ENCODE measurements at regions not wholly inside any gene's neighbourhood (a gene's known extent, or its start where the extent isn't known, plus 50 kb on each side); places are given as distances from the start of the nearest gene placed in this dataset.

DNA sequence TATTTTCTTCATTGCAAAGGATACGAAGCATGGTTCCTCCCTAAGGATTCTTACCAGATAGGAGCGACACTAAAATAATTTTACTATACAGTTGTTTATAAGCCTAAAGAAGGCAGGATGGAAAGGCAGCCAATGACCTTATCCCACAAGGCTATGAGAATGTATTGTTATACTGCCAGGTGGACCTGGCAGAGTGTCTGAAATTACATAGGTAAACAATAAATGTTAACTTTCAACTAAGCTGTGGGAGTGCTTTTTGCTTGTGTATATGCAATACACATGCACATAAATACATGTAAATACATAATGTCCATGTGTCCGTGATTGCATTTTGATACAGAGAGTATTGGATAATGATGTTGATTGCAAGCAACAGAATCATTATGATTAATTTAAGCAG, 850.6 kb downstream of the CENPC start:
- no peak for DNase-seq (ENCODE audit: low read depth)

DNA sequence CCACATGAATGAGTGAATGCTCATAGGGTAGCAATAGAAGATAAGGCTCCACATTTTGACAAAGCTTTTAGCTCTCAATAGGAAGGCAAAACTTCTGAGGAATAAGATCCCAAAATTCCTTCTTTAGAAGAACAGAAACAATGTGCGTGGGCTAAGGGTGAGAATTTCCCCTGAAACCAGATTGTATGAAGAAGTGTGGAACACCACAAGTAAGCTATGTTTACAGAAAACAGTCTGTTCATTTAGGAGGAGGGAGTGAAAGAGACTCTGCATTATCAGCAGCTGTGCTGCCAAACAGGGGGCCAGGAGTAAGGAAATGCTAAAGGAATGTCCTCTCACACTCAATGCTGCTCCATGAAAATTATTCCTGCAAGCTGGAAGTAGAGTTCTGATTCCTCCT, 851.6 kb downstream of the CENPC start:
- no peak for DNase-seq (ENCODE audit: low read depth)

DNA sequence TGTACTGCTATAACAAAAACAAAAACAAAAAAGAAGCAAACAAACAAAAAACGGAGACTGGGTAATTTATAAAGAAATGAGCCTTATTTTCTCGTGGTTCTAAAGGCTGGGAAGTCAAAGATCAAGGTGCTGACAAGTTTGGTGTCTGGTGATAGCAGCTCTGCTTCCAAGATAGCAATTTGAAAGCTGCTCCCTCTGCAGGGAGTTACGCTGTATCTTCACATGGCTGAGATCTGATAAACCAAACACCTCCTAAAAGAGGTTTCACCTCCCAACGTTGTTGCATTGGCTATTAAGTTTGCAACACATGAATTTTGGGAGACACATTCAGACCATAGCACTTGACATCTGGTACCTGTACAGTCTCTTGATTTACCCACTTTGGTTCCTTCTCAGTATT, 854.2 kb downstream of the CENPC start:
- no peak for DNase-seq (ENCODE audit: low read depth)

DNA sequence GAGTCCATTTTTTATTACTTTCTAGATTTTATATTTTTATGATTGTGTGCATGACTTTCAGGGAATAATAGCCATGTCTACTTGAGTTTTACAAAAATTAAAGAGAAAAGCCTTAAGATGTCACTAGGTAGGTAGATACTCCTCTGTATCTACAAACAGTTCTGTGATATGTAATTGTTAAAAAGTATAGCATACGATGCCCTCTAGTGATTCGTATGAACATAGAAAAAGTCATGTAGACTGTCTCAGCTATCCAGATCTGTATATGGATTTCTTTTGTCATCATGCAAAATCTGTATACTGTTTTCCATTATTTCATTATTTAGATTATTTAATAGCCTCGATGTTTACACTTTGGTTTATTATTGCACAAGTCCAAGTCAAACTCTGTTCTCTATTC, 856.6 kb downstream of the CENPC start:
- DNase-seq (ENCODE audit: low read depth) = no peak

DNA sequence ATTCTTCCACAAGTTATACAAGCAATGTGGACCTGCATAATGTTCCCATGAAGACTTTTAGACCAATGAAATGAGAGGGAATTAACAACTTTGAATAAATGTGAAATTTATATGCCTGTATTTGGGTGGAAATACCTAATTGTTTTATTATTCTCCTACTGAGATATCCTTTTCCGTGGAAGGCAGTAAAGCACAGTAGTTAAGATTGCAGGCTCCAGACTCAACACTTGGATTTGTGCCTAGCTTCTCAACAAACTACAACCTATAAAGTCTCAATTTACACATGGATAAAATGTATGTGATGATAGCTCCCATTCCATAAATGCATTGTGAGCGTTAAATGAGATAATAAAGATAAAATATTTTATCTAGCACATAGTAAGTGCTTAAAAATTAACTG, 857.8 kb downstream of the CENPC start:
- DNase-seq (ENCODE audit: low read depth) = no peak

DNA sequence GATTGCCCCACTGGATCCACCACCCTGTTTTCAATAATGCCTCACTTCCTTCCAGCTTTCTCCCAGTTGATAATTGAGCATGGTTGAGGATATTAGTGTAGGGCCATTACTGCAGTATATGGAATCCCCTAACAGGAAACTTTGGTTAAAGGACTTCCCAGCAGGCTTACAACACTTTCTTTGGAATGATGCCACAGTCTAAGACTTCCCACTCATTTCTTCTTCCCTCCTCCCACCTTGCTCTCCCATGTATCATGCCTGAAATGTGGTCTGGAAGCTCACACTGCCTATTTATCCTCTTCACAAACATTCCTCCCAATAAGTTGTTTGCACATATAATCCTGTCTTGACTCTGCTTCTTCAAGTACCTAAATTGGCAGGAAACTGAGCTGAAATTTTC, 863.3 kb downstream of the CENPC start:
- DNase-seq (ENCODE audit: low read depth) = no peak

DNA sequence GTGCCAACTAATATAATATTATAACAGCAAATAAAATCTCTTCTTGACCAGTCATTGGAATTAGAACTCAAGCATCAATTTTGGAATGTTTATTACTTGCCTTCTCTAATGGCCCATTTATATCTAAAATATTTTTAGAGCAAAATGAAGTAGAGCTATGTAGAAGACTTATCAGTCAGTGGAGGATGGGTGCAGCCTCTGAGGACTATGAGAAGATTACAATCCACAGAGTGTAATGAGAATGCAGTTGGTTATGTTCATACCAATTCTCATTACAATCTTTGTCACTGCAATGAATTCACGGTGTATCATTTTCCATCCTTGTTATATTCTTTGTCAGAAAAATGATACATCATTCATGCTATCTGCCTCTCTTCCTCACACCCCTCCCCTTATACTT, 878.1 kb downstream of the CENPC start:
- DNase-seq (ENCODE audit: low read depth) = no peak

DNA sequence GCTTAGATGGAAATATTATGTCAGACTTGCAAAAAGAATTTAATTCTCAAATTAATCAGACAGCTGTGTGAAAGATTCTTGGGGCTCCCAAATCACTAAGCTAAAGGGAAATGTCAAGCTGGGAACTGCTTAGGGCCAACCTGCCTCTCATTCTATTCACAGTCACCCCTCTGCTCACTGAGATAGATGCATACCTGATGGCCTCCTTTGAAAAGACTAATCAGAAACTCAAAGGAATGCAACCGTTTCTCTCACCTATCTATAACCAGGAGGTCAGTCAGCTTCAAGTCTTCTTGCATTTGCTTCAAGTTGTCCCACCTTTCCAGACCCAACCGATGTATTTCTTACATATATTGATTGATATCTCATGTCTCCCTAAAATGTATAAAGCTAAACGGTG, 882.7 kb downstream of the CENPC start:
- DNase-seq (ENCODE audit: low read depth) = no peak

DNA sequence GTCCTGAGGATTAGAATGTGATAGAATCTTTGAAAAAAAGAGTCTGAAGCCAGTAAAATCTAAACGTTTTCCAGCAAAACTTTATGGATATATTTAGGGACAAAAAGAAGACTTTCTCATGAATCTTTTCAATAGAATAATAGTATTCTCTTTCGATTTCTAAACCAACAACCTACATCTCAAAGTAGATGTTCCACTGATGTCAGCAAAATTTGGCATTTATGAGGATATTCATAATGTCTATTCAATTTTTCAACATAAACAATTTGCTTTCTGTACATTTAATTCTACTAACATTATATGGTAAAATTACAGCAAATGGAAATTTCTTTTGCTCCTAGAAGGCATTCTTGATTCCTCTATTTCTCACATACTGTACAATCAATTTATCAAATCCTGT, 886.5 kb downstream of the CENPC start:
- DNase-seq (ENCODE audit: low read depth) = no peak

DNA sequence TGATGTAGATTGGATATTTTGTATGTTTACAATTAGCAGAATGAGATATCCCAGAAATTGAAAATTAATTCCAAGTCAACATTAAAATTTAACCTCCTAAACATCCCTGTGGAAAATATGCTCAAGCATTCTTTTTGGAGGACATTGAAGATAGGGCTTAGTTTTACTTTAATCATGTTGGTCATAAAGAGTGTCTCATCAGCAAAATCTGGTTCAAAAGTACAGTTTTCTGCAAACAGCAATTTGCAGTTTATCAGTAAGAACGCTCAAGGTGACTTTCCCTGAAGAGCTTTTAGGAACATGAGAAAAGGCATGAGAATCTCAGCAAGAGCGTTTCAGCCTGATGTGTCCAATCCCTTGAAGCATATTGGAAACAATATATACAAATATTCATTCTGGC, 889.8 kb downstream of the CENPC start:
- no peak for DNase-seq (ENCODE audit: low read depth)

DNA sequence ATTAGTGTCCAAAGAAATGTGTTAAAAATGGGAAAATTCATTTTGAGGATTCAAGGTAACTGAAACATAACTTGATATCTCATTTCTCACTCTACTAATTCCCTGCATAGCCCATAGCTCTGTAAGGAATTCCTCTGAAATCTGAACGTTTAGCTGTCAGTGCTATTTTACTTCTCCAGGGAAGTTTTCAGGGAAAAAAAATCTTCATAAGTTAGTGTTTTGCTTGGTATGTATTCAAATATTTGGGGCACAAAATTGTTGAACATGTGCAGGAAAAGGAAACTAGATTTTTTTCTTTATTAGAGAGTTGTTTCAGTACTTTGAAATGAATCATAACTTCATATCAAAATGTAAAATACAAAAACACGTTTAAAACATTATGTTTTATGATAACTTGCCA, 891.4 kb downstream of the CENPC start:
- DNase-seq (ENCODE audit: low read depth) = no peak

DNA sequence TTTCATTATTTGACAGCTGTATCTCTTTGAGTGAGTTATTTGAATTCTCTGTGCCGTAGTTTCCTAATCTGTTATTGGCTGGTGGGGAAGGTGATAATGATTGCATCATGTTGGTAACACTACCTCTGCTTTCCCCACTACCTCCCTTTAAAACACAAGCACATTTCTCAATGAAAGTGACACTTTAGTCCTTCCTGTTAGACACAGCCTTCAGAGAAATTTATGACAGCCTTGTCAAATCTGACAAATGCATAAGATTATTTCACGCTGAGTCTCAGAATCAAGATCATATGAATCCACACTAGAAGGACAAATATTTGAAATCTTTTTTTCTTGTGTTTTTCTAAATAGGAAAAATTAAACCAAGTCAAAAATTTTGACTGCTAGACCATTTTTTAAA, 896.1 kb downstream of the CENPC start:
- no peak for DNase-seq (ENCODE audit: low read depth)

DNA sequence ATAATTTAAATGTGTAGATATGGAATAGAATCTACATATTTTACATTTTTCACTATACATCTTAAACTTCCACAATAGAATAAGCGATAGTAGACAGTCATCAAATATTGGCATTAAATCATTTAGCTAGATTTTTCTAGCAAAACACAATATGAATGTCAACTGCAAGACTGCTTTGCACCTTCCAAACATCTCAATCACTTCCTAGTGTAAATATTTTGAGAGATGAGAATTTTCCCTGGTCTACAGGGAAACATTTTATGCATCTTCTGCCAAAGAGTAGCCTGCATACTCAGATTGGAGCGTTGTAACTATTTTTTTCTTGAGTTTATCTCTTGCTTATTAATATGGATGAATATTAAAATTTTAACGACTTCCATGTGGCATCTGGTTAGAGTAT, 897.4 kb downstream of the CENPC start:
- DNase-seq (ENCODE audit: low read depth) = no peak

DNA sequence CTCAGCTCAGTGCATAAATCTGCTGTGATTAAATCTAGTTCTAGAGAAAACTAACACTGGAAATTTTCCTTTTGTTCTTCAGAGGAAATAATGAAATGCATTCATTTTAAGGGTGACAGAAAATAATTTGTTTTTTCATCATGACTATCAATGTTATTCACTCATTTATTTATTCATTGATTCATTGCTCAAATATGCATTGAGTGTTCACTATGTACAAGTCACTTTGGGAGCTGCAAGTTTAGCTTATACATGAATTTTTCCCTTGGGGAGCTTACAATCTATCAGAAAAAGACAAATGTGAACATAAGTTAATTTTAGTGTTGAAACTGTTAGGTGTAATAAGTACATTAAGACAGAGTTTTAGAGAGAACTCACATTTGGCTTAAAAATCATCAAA, 897.8 kb downstream of the CENPC start:
- DNase-seq (ENCODE audit: low read depth) = no peak

DNA sequence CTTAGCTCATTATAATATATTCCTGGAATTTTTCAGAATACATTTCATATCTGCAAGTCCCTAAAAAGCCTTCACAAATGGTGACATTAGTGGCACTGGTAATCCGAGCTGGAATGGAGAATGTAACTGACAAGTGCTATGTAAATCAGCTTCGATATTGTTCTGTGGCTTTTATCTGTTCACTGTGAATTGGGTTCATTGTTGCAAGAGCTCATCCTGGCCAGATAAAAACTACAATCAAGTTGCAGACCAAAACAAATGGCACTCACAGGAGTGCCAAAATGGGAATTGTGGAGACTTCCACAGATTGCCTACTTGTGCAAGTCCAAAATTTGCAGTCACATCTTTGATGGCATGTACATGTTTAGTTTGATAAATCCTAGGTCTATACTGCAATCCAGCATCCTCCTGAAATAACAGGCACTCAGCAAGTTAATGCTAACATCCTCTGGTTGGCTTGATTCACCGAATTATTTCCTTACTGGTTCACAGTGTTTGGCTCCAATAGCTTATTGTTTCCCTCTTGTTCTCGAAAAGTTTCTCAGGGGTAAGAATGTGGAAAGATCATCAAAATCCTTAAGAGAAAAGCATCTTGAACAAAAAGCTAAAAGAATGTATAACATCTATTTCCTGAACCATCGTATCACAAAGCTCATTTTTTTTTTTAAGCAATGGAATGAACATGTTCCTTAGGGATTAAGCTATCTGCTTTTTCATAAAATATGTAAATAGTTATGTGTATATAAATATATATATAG, 904.9 kb downstream of the CENPC start:
- no peak for DNase-seq (ENCODE audit: low read depth)

DNA sequence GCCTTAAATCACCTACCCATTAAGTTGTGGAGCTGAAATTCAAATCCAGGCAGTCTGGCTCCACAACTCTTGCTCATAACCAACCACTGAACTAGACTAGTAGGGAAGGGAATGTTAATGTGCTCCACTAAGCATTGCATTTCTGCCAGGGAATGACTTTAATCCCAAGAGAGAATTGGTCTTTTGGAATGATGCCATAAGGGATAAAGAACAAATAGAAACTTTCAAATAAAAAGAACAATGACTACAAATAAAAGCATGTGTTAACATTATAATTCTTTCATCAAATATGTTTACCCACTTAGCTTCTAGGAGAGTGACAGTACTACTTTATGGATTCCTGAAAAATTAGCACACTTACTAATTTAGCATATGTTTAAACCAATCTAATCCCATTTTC, 905.9 kb downstream of the CENPC start:
- no peak for DNase-seq (ENCODE audit: low read depth)

DNA sequence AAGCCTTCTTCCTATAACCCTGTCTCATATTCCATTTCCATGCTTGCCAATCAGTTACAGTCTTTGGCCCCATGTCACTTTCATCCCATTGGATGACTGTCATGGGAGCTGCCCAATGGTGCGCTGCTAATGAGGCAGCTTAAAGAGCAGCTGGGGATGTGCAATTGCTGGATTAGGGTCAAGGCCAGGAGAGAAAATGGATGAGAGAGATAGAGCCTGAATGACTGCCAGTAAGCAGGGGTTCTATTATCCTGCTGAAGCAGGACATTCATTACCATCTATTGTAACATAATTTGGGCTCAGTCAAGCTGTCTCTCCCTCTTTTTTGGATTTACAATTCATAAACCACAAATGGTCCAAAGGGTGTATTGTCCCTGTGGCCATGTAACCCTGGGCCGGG, 909.0 kb downstream of the CENPC start:
- DNase-seq (ENCODE audit: low read depth) = no peak

DNA sequence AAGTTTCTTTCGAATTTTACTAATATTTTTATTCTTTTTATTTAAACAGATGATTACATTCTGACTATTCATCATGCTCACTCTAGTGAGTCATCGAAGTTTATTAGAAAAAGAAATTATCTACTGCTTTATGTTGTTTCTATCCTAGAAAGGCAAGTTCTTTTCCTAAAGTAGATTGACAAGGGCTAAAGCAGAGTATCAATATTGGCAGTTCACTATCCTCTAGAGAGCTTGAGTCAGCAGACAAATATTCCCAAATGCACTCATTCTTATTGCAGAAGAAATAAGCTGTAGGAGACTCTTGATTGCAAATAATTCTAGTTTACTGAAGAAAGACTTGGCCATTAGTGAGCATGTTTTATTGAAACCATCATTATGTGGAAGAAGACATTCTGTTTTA, 911.8 kb downstream of the CENPC start:
- no peak for DNase-seq (ENCODE audit: low read depth)

DNA sequence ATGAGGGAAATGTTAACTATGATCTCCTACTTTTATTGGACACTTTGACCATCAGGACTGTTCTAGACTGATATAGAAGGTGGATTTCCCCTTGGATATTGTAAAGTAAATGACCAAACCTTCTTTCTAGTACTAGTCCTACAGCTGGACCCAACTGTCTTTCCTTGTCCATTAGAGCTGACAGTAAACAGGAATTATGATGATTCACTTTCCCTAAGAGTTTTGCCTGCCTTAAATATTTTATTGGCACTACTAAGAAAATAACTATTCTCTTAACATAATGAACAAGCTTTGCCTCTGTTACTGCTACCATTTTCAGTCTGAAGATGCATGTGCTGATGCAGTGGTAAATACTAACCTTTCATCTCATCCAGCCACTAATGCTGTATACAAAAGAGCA, 915.4 kb downstream of the CENPC start:
- DNase-seq (ENCODE audit: low read depth) = no peak

DNA sequence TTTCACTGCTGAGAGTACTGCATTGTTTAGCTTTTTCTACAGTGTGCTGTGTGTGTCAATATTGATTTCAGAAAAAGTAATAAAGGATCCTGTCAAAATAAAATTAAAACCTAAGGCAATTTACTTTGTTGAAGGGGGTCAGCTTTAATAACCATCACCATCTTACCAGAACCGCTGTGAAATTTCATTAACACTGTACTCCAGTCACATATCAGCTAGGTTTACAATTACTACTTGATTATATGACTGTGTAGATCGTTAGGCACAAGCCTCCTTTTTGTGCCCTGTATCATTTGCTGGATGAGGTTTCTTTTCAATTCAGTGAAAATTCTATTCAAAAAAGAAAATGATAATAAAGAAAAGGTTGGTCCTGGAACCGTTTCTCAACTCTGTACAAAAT, 917.2 kb downstream of the CENPC start:
- no peak for DNase-seq (ENCODE audit: low read depth)

DNA sequence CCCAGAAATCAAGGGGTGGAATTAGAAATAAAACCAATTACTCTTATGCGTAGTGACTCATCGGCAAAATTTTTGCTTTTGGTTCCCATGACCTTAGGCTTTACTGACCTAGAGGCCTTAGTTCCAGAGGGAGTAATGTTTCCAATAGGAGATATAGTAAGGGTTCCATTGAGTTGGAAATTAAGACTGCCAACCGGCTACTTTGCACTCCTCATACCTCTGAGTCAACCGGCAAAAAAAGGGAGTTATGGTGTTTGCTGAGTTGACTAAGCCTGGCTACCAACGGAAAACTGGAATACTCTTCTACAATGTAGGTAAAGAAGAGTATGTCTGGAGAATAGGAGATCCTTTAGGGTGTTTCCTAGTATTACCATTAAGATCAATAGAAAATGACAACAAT, 919.8 kb downstream of the CENPC start:
- no peak for DNase-seq (ENCODE audit: low read depth)

DNA sequence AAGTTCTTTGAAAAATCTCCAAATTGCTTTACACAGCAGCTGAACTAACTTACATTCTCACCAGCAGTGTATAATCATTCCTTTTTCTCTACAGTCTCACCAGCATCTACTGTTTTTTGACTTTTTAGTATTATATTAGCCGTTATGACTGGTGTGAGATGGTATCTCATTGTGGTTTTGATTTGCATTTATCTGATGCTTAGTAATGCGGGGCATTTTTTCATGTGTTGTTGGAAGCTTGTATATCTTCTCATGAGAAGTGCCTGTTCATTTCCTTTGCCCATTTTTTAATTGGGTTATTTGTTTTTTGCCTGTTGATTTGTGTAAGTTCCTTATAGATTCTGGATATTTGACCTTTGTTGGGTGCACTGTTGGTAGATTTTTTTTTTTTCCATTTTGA, 931.7 kb downstream of the CENPC start:
- DNase-seq (ENCODE audit: low read depth) = no peak

DNA sequence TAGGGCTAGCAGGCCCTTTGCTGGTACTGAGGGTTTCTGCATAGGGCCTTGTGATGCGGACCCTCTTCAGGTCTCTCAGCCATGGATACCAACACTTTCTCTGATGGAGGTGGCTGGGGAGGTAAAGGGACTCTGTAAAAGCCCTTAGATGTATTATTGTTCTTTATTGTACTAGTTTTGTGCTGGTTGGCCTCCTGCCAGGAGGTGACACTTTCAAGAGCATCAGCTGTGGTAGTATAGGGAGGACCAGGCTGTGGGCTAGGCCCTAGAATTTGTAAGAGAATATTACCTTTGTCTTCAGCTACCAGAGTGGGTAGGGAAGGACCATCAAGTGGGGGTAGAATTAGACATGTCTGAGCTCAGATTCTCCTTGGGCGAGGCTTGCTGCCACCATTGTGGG, 936.3 kb downstream of the CENPC start:
- no peak for DNase-seq (ENCODE audit: low read depth)

DNA sequence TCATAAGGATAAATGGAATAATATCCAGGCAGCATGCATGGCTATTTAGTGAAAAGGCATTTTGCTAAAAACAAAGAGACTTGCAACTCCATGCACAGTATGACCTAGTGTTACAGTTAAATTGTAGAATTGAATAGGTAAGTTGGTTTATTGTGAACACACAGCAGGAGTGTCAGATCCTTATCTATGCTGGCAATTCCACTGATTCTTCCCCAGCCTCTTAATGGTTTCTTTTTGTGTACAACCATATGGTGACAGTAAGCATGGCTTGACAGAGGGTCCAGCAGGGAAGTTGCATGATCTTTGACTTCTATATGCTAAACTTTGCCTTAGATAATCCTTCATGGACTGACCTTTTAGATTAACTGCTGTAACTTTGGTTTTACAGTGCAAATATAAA, 936.6 kb upstream of the EPHA5 start:
- no peak for DNase-seq (ENCODE audit: low read depth)

DNA sequence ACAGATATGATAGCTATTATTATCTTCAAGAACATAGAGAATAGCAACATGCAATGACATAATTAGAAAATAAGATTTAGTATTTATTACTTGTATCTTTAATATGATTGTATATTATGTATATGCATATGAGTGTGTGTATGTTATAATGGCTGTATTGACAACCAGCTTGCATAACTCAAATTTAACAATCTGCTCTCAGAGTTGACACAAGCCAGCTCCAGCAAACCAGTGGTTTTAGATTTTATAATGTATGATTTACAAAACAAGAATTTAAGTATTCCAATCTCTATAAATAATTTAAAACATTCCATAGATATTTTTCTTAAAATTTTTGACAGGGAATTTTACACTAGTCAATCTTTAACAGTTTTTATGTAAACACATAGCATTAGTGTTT, 935.9 kb upstream of the EPHA5 start:
- DNase-seq (ENCODE audit: low read depth) = no peak

Data from T follicular helper cell (primary cell).